ENCODE measurements at regions not wholly inside any gene's neighbourhood (a gene's known extent, or its start where the extent isn't known, plus 50 kb on each side); places are given as distances from the start of the nearest gene placed in this dataset.

DNA sequence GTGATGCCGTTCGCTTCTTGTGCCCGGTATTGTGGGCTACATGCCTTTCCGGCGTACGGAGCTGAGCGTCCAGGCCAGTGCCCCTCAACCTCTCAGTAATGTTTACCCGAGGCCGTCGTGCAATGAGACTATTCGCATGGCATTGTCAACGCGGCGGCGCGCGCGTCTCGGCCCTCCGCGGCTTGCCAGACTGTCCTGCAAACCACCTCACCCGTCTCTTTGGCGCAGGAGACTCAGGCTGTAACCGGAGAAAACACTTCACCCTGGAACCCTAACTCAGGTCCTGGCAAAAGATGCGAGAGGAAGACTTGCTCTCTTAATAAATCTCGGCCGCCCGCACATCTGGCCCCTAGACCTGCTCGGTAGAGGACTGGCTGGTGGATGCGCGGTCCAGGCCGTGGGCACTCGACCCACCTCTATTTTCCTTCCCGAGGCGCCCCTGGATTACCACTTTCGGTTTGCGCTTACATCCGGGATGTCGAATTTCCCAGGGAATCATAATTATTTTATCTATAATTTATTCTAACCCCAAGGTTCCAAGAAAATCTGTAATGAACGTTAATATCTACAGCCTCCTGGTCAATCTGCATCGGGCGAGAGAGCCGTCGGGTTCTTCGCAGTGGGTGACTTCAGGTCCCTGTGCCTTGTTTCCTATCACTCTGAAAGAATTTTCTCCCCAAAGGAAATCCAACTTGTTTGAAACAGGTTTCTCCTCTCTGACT lies 71.8 kb upstream of the POLG start:
- Histone ChIP-seq H3K36me3 (ENCODE audit: insufficient read depth, low read length) (no peaks in the 10 kb centered on the region), H3K4me2 (ENCODE audit: low read length) (peak overlapping the region; percentile 73), H3K9me3 (ENCODE audit: insufficient read depth, low read depth, low read length) (no peaks in the 10 kb centered on the region), H3K9ac (ENCODE audit: low read length) (no peak overlapping the region), H3K4me1 (ENCODE audit: insufficient read depth, low read length) (peaks cover 10% of the 10 kb centered on the region), H3K27ac (ENCODE audit: low read depth, low read length) (no peak overlapping the region), H2AFZ (ENCODE audit: low read depth, low read length) (peak overlapping the region; percentile 54), H4K20me1 (ENCODE audit: insufficient read depth, low read length) (peaks cover 11% of the 10 kb centered on the region), H3K79me2 (ENCODE audit: insufficient read depth, low read length) (peaks cover 8% of the 10 kb centered on the region), H3K27me3 (ENCODE audit: insufficient read depth, low read length) (peaks cover 95% of the 10 kb centered on the region), H3K4me3 (ENCODE audit: insufficient read depth, low read depth, low read length) (no peak overlapping the region)
- Mint-ChIP-seq H3K36me3 (ENCODE audit: low read depth, unreplicated experiment) (peaks cover 2% of the 10 kb centered on the region), H3K4me1 (ENCODE audit: low read depth, unreplicated experiment) (peaks cover 5% of the 10 kb centered on the region), H3K9me3 (ENCODE audit: unreplicated experiment) (peaks cover 7% of the 10 kb centered on the region), H3K27ac (ENCODE audit: unreplicated experiment) (no peak overlapping the region), H3K27me3 (ENCODE audit: low read depth, unreplicated experiment) (peaks cover 93% of the 10 kb centered on the region), H3K4me3 (ENCODE audit: unreplicated experiment) (no peak overlapping the region)
- DNase-seq (ENCODE audit: low read depth) (no peak), FAIRE-seq (no peak)
- peak; percentile 61 for TF ChIP-seq EZH2 (IDR thresholded peaks at IDR 0.05; ENCODE audit: insufficient read depth, low read length)
- TF ChIP-seq, protein P1, sequence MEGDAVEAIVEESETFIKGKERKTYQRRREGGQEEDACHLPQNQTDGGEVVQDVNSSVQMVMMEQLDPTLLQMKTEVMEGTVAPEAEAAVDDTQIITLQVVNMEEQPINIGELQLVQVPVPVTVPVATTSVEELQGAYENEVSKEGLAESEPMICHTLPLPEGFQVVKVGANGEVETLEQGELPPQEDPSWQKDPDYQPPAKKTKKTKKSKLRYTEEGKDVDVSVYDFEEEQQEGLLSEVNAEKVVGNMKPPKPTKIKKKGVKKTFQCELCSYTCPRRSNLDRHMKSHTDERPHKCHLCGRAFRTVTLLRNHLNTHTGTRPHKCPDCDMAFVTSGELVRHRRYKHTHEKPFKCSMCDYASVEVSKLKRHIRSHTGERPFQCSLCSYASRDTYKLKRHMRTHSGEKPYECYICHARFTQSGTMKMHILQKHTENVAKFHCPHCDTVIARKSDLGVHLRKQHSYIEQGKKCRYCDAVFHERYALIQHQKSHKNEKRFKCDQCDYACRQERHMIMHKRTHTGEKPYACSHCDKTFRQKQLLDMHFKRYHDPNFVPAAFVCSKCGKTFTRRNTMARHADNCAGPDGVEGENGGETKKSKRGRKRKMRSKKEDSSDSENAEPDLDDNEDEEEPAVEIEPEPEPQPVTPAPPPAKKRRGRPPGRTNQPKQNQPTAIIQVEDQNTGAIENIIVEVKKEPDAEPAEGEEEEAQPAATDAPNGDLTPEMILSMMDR (IDR thresholded peaks at IDR 0.05; ENCODE audit: insufficient read depth, low read depth, low read length): no peak

- DNase-seq (ENCODE audit: low read depth) (no peak), FAIRE-seq (no peak)
- Mint-ChIP-seq H3K4me3 (ENCODE audit: unreplicated experiment) (no peak overlapping the region), H3K36me3 (ENCODE audit: low read depth, unreplicated experiment) (peaks cover 4% of the 10 kb centered on the region), H3K4me1 (ENCODE audit: low read depth, unreplicated experiment) (peaks cover 5% of the 10 kb centered on the region), H3K27me3 (ENCODE audit: low read depth, unreplicated experiment) (peaks cover 94% of the 10 kb centered on the region), H3K27ac (ENCODE audit: unreplicated experiment) (no peak overlapping the region), H3K9me3 (ENCODE audit: unreplicated experiment) (peaks cover 7% of the 10 kb centered on the region)
- no peaks in the 10 kb centered on the region for H3K36me3 ChIP-seq (ENCODE audit: insufficient read depth, low read length)
- H2AFZ ChIP-seq (ENCODE audit: low read depth, low read length): no peak overlapping the region
- H3K27me3 ChIP-seq (ENCODE audit: insufficient read depth, low read length): peaks cover 99% of the 10 kb centered on the region
- peaks cover 10% of the 10 kb centered on the region for H3K4me1 ChIP-seq (ENCODE audit: insufficient read depth, low read length)
- no peaks in the 10 kb centered on the region for H3K9me3 ChIP-seq (ENCODE audit: insufficient read depth, low read depth, low read length)
- TF ChIP-seq, protein P1 (IDR thresholded peaks at IDR 0.05; ENCODE audit: insufficient read depth, low read depth, low read length): no peak
- no peak for TF ChIP-seq EZH2 (IDR thresholded peaks at IDR 0.05; ENCODE audit: insufficient read depth, low read length)
- peaks cover 8% of the 10 kb centered on the region for H3K79me2 ChIP-seq (ENCODE audit: insufficient read depth, low read length)
- H3K27ac ChIP-seq (ENCODE audit: low read depth, low read length): no peak overlapping the region
- no peak overlapping the region for H3K9ac ChIP-seq (ENCODE audit: low read length)
- H3K4me2 ChIP-seq (ENCODE audit: low read length): no peak overlapping the region
- peaks cover 8% of the 10 kb centered on the region for H4K20me1 ChIP-seq (ENCODE audit: insufficient read depth, low read length)
- H3K4me3 ChIP-seq (ENCODE audit: insufficient read depth, low read depth, low read length): no peak overlapping the region
Observed at GRCh38 chr15:89405494-89405893, 70.9 kb upstream of the POLG start.

- peaks cover 90% of the 10 kb centered on the region for H3K27me3 ChIP-seq (ENCODE audit: insufficient read depth, low read length)
- H3K9me3 ChIP-seq (ENCODE audit: insufficient read depth, low read depth, low read length): no peaks in the 10 kb centered on the region
- no peak for TF ChIP-seq EZH2 (IDR thresholded peaks at IDR 0.05; ENCODE audit: insufficient read depth, low read length)
- TF ChIP-seq, protein P1 (IDR thresholded peaks at IDR 0.05; ENCODE audit: insufficient read depth, low read depth, low read length): no peak
- H3K4me2 ChIP-seq (ENCODE audit: low read length): no peak overlapping the region
- DNase-seq (ENCODE audit: low read depth) (no peak), FAIRE-seq (no peak)
- Mint-ChIP-seq H3K36me3 (ENCODE audit: low read depth, unreplicated experiment) (peaks cover 2% of the 10 kb centered on the region), H3K4me3 (ENCODE audit: unreplicated experiment) (no peak overlapping the region), H3K9me3 (ENCODE audit: unreplicated experiment) (peaks cover 7% of the 10 kb centered on the region), H3K27me3 (ENCODE audit: low read depth, unreplicated experiment) (peaks cover 85% of the 10 kb centered on the region), H3K4me1 (ENCODE audit: low read depth, unreplicated experiment) (peaks cover 5% of the 10 kb centered on the region), H3K27ac (ENCODE audit: unreplicated experiment) (no peak overlapping the region)
- peaks cover 8% of the 10 kb centered on the region for H3K4me1 ChIP-seq (ENCODE audit: insufficient read depth, low read length)
- H3K27ac ChIP-seq (ENCODE audit: low read depth, low read length): no peak overlapping the region
- peaks cover 8% of the 10 kb centered on the region for H3K79me2 ChIP-seq (ENCODE audit: insufficient read depth, low read length)
- H2AFZ ChIP-seq (ENCODE audit: low read depth, low read length): no peak overlapping the region
- H3K9ac ChIP-seq (ENCODE audit: low read length): no peak overlapping the region
- H3K36me3 ChIP-seq (ENCODE audit: insufficient read depth, low read length): no peaks in the 10 kb centered on the region
- H3K4me3 ChIP-seq (ENCODE audit: insufficient read depth, low read depth, low read length): no peak overlapping the region
- peaks cover 6% of the 10 kb centered on the region for H4K20me1 ChIP-seq (ENCODE audit: insufficient read depth, low read length)
Observed at GRCh38 chr15:89404023-89404422, 69.4 kb upstream of the POLG start.
